GM23338 (cell line): ENCODE measurements at regions not wholly inside any gene's neighbourhood (a gene's known extent, or its start where the extent isn't known, plus 50 kb on each side); places are given as distances from the start of the nearest gene placed in this dataset.

Experiments
- ATAC-seq: fragments of 200-7000 bp; cut with Tn5 transposase; 3 replicates; pipeline ENCODE4 v1.9.1; 2020
- DNase-seq: peaks from one replicate; pipeline ENCODE4 v3.0.0-alpha.2; 2015; ENCODE audit warnings: low spot score
- H2AFZ ChIP-seq: fragments of 200-600 bp; sonication (generic); 2 replicates; pipeline ENCODE4 v1.8.0; 2016; ENCODE audit warnings: antibody characterized with exemption, mild to moderate bottlenecking, moderate library complexity
- H3F3A ChIP-seq: fragments of 200-600 bp; sonication (generic); replicated peaks from 2 replicates; pipeline ENCODE4 v1.8.0; 2017; ENCODE audit warnings: antibody characterized with exemption, mixed run types, low read depth
- H3K27ac ChIP-seq: fragments of 200-600 bp; sonication (generic); 2 replicates; pipeline ENCODE4 v1.6.1; 2016; ENCODE audit warnings: low read depth
- H3K27me3 ChIP-seq: fragments of 200-600 bp; sonication (generic); 2 replicates; pipeline ENCODE4 v1.8.0; 2016; ENCODE audit warnings: mild to moderate bottlenecking, mixed run types, moderate library complexity; ENCODE audit not compliant: insufficient read depth
- H3K36me3 ChIP-seq: fragments of 200-600 bp; sonication (generic); 2 replicates; pipeline ENCODE4 v1.8.0; 2016; ENCODE audit warnings: mild to moderate bottlenecking; ENCODE audit not compliant: insufficient read depth
- H3K4me1 ChIP-seq: fragments of 200-600 bp; sonication (generic); 2 replicates; pipeline ENCODE4 v1.8.0; 2016; ENCODE audit warnings: mild to moderate bottlenecking, moderate library complexity; ENCODE audit not compliant: insufficient read depth
- H3K4me2 ChIP-seq: fragments of 200-600 bp; sonication (generic); 2 replicates; pipeline ENCODE4 v1.7.1; 2017; ENCODE audit warnings: mixed run types
- H3K4me3 ChIP-seq: fragments of 200-600 bp; sonication (generic); 2 replicates; pipeline ENCODE4 v1.6.1; 2016; ENCODE audit warnings: mixed run types
- H3K79me2 ChIP-seq: fragments of 200-600 bp; sonication (generic); replicated peaks from 2 replicates; pipeline ENCODE4 v1.8.0; 2017; ENCODE audit warnings: mild to moderate bottlenecking; ENCODE audit not compliant: insufficient read depth
- H3K9me2 ChIP-seq: fragments of 200-600 bp; sonication (generic); 2 replicates; pipeline ENCODE4 v1.8.0; 2017; ENCODE audit not compliant: insufficient read depth
- H4K20me1 ChIP-seq: fragments of 200-600 bp; sonication (generic); replicated peaks from 2 replicates; pipeline ENCODE4 v1.8.0; 2017; ENCODE audit warnings: mild to moderate bottlenecking; ENCODE audit not compliant: insufficient read depth
- H3K27ac Mint-ChIP-seq: 2 replicates; pipeline ENCODE4 v1.8.0; 2020; ENCODE audit warnings: inconsistent platforms, mild to moderate bottlenecking, moderate library complexity, mixed read lengths
- H3K27me3 Mint-ChIP-seq: 3 replicates; pipeline ENCODE4 v1.8.0; 2022; ENCODE audit warnings: low read depth, mild to moderate bottlenecking, moderate library complexity, mixed read lengths, inconsistent platforms; ENCODE audit not compliant: insufficient read depth, poor library complexity
- H3K36me3 Mint-ChIP-seq: 3 replicates; pipeline ENCODE4 v1.8.0; 2021; ENCODE audit warnings: low read depth, mild to moderate bottlenecking, inconsistent platforms, moderate library complexity, mixed read lengths
- H3K4me1 Mint-ChIP-seq: 3 replicates; pipeline ENCODE4 v1.8.0; 2020; ENCODE audit warnings: mild to moderate bottlenecking, inconsistent platforms, mixed read lengths
- H3K4me3 Mint-ChIP-seq: 3 replicates; pipeline ENCODE4 v1.8.0; 2021; ENCODE audit warnings: moderate library complexity, mild to moderate bottlenecking, inconsistent platforms, mixed read lengths
- H3K9me3 Mint-ChIP-seq: 3 replicates; pipeline ENCODE4 v1.8.0; 2020; ENCODE audit warnings: moderate library complexity, mild to moderate bottlenecking, inconsistent platforms, mixed read lengths
- CREB1 ChIP-seq: fragments of 250-450 bp; sonication (Bioruptor Pico); IDR thresholded peaks from 2 replicates; pipeline ENCODE4 v1.5.0; 2020; ENCODE audit warnings: low read depth, mild to moderate bottlenecking, moderate library complexity
- EZH2 ChIP-seq: fragments of 200-600 bp; sonication (generic); IDR thresholded peaks from one replicate; pipeline ENCODE4 v1.8.0; 2017; ENCODE audit warnings: antibody characterized with exemption, mild to moderate bottlenecking, low read depth; ENCODE audit not compliant: unreplicated experiment
- EZH2phosphoT487 ChIP-seq: fragments of 200-600 bp; sonication (generic); IDR thresholded peaks from one replicate; pipeline ENCODE4 v1.8.1; 2018; ENCODE audit warnings: antibody characterized with exemption; ENCODE audit not compliant: unreplicated experiment
- JUNB ChIP-seq: IDR thresholded peaks from one replicate; pipeline ENCODE4 v1.6.1; 2016; ENCODE audit warnings: antibody characterized with exemption; ENCODE audit not compliant: unreplicated experiment
- NANOG ChIP-seq: IDR thresholded peaks from 2 replicates; pipeline ENCODE4 v1.6.1; 2016; ENCODE audit warnings: antibody characterized with exemption, borderline replicate concordance
- POLR2AphosphoS5 ChIP-seq: IDR thresholded peaks from 2 replicates; pipeline ENCODE4 v1.6.1; 2016; ENCODE audit warnings: antibody characterized with exemption, low read depth
- STAT1 ChIP-seq: IDR thresholded peaks from one replicate; pipeline ENCODE4 v1.6.1; 2016; ENCODE audit warnings: antibody characterized with exemption; ENCODE audit not compliant: unreplicated experiment
- ZNF114 ChIP-seq: fragments of 250-450 bp; sonication (Bioruptor Pico); IDR thresholded peaks from 2 replicates; pipeline ENCODE4 v1.5.0; 2020; ENCODE audit warnings: mild to moderate bottlenecking, moderate library complexity
- ZNF331 ChIP-seq: fragments of 250-450 bp; sonication (Bioruptor Pico); IDR thresholded peaks from 2 replicates; pipeline ENCODE4 v1.5.0; 2020; ENCODE audit warnings: low read depth, mild to moderate bottlenecking, moderate library complexity
- ZNF462 ChIP-seq: fragments of 250-450 bp; sonication (Bioruptor Pico); IDR thresholded peaks from 2 replicates; pipeline ENCODE4 v1.5.0; 2020; ENCODE audit warnings: mild to moderate bottlenecking, moderate library complexity

- ATAC-seq (no peak), DNase-seq (no peak)
- Mint-ChIP-seq H3K27me3 (peaks cover 4% of the 10 kb centered on the region), H3K4me3 (no peak overlapping the region), H3K36me3 (peaks cover 12% of the 10 kb centered on the region), H3K4me1 (0 out of 3 replicates have a peak, but pooled peaks cover 3% of the 10 kb centered on the region), H3K9me3 (peaks cover 19% of the 10 kb centered on the region), H3K27ac (no peak overlapping the region)
- Histone ChIP-seq H3K4me1 (no peaks in the 10 kb centered on the region), H3K79me2 (no peaks in the 10 kb centered on the region), H2AFZ (no peak overlapping the region), H3K36me3 (no peaks in the 10 kb centered on the region), H3K4me3 (no peak overlapping the region), H3K9me2 (no peaks in the 10 kb centered on the region), H4K20me1 (no peaks in the 10 kb centered on the region), H3K27ac (no peak overlapping the region), H3K4me2 (no peak overlapping the region), H3F3A (no peaks in the 10 kb centered on the region), H3K27me3 (no peaks in the 10 kb centered on the region)
- TF ChIP-seq EZH2 = no peak
- TF ChIP-seq CREB1 (CRISPR knock-in tag) = no peak
- TF ChIP-seq POLR2AphosphoS5 = no peak
- TF ChIP-seq ZNF114 (CRISPR knock-in tag) = no peak
- TF ChIP-seq ZNF331 (CRISPR knock-in tag) = no peak
These were observed 73.1 kb upstream of the TAF1L start for GRCh38 chr9:32708480-32709150.

DNA sequence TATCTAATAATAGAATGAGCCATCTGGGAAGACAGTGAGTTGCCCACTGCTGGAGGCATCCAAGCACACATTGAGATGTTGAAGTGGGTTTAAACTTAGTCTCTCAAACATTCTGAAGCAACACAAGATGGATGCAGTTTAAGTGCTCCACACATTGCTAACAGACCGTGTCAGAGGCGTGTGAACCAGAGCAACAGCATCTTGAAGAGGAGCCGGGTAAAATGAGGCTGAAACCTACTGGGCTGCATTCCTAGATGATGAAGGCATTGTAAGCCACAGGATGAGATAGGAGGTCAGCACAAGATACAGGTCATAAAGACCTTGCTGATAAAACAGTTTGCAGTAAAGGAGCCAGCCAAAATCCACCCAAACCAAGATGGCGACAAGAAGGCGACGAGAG is 73.5 kb upstream of the TMEM215 start:
- Histone ChIP-seq H3K4me1 (no peaks in the 10 kb centered on the region), H3K36me3 (no peaks in the 10 kb centered on the region), H3F3A (no peaks in the 10 kb centered on the region), H3K27me3 (no peaks in the 10 kb centered on the region), H3K27ac (no peak overlapping the region), H3K79me2 (no peaks in the 10 kb centered on the region), H3K9me2 (no peaks in the 10 kb centered on the region), H4K20me1 (no peaks in the 10 kb centered on the region), H3K4me3 (no peak overlapping the region), H2AFZ (no peak overlapping the region), H3K4me2 (no peak overlapping the region)
- ATAC-seq (no peak), DNase-seq (no peak)
- TF ChIP-seq STAT1 = no peak
- no peak for TF ChIP-seq JUNB
- no peak for TF ChIP-seq CREB1 (CRISPR knock-in tag)
- peaks cover 19% of the 10 kb centered on the region for H3K9me3 Mint-ChIP-seq
- no peak overlapping the region for H3K27ac Mint-ChIP-seq
- H3K4me1 Mint-ChIP-seq = no peaks in the 10 kb centered on the region
- H3K27me3 Mint-ChIP-seq = peaks cover 2% of the 10 kb centered on the region
- H3K36me3 Mint-ChIP-seq = peaks cover 12% of the 10 kb centered on the region
- H3K4me3 Mint-ChIP-seq = no peak overlapping the region

DNA sequence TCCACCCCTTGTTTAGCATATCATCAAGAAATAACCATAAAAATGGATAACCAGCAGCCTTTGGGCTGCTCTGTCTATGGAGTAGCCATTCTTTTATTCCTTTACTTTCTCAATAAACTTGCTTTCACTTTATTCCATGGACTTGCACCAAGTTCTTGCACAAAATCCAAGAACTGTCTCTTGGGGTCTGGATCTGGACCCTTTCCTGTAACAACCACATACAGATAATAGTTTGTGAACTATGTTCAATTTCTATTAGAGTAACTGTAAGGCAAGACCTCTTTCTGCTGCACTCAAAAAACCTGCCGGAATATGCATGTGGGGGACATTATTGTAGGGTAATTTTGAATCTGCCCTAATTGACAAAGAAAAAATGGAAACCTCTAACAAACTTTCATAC is 66.9 kb upstream of the TMEM215 start:
- no peaks in the 10 kb centered on the region for H3K9me2 ChIP-seq
- no peaks in the 10 kb centered on the region for H3K36me3 Mint-ChIP-seq
- H3K27ac Mint-ChIP-seq = no peak overlapping the region
- TF ChIP-seq EZH2phosphoT487 = no peak
- TF ChIP-seq NANOG = no peak
- TF ChIP-seq ZNF462 (CRISPR knock-in tag) = no peak
- TF ChIP-seq JUNB = no peak

More for the DNA sequence above, 66.9 kb upstream of the TMEM215 start:
- no peak overlapping the region for H3K27ac ChIP-seq
- ATAC-seq (no peak), DNase-seq (no peak)
- peaks cover 4% of the 10 kb centered on the region; the same call in 2 of the 3 replicates for H3K9me3 Mint-ChIP-seq
- no peaks in the 10 kb centered on the region for H3K27me3 ChIP-seq
- H3K36me3 ChIP-seq = no peaks in the 10 kb centered on the region
- H3K4me3 ChIP-seq = no peak overlapping the region
- no peak overlapping the region for H3K4me3 Mint-ChIP-seq
- no peaks in the 10 kb centered on the region for H3K4me1 Mint-ChIP-seq
- no peaks in the 10 kb centered on the region for H3F3A ChIP-seq
- no peak overlapping the region for H3K4me2 ChIP-seq
- H3K4me1 ChIP-seq = no peaks in the 10 kb centered on the region
- no peaks in the 10 kb centered on the region for H3K79me2 ChIP-seq
- no peaks in the 10 kb centered on the region for H4K20me1 ChIP-seq
- no peak overlapping the region for H2AFZ ChIP-seq
- peaks cover 2% of the 10 kb centered on the region for H3K27me3 Mint-ChIP-seq
